Heart left ventricle (tissue), 16 donors: ENCODE measurements at regions not wholly inside any gene's neighbourhood (a gene's known extent, or its start where the extent isn't known, plus 50 kb on each side); places are given as distances from the start of the nearest gene placed in this dataset.

ENCODE experiments used
- ATAC-seq, 4 donors: fragments of 200-7000 bp; cut with Tn5 transposase; one replicate each; pipeline ENCODE4 v1.9.1; 2020 to 2022; ENCODE audit warnings: moderate library complexity in 4 of 4, mild to moderate bottlenecking in 3 of 4, moderate number of reproducible peaks in 1 of 4
- DNase-seq, 5 donors: peaks; one replicate each; pipeline ENCODE4 v3.0.0-alpha.2; 2020
- H3K27ac ChIP-seq, 12 donors: fragments of 200-600 bp; sonication (generic) in 4 of 12; one replicate each; pipeline versions ENCODE4 v1.5.0 to v1.8.0; 2016 to 2022; ENCODE audit warnings: mild to moderate bottlenecking in 2 of 12
- H3K27me3 ChIP-seq, 9 donors: fragments of 200-600 bp; sonication (generic) in 2 of 9; one replicate each; pipeline versions ENCODE4 v1.5.1 to v1.8.0; 2016 to 2022; ENCODE audit warnings: mild to moderate bottlenecking in 3 of 9
- H3K36me3 ChIP-seq, 9 donors: fragments of 200-600 bp; sonication (generic) in 2 of 9; one replicate each; pipeline versions ENCODE4 v1.5.0 to v1.8.0; 2018 to 2022; ENCODE audit warnings: mild to moderate bottlenecking in 2 of 9
- H3K4me1 ChIP-seq, 12 donors: fragments of 200-600 bp; sonication (generic) in 4 of 12; one replicate each; pipeline versions ENCODE4 v1.5.0 to v1.8.0; 2016 to 2022; ENCODE audit warnings: mild to moderate bottlenecking in 3 of 12
- H3K4me3 ChIP-seq, 12 donors: fragments of 200-600 bp; sonication (generic) in 4 of 12; one replicate each; pipeline versions ENCODE4 v1.5.0 to v1.8.0; 2017 to 2022; ENCODE audit warnings: mild to moderate bottlenecking in 9 of 12, moderate library complexity in 4 of 12
- H3K9me3 ChIP-seq, 12 donors: fragments of 200-600 bp; sonication (generic) in 4 of 12; one replicate each; pipeline versions ENCODE4 v1.5.0 to v1.8.0; 2016 to 2022; ENCODE audit warnings: mild to moderate bottlenecking in 1 of 12
- POLR2A ChIP-seq, 2 donors: fragments of 450-650 bp; IDR thresholded peaks; one replicate each; pipeline ENCODE4 v1.6.1; 2017; ENCODE audit warnings: antibody characterized with exemption in 2 of 2, mild to moderate bottlenecking in 2 of 2, moderate library complexity in 2 of 2
- WGBS, 4 donors: extraction: QIAGEN DNeasy Blood & Tissue Kit in 2 of 4; methylation state at CpG; one replicate each; pipeline versions ENCODE4 v1.1.5 to v1.1.7; 2013 to 2018; 5-methylcytosine and 5-hydroxymethylcytosine counted together
- intact Hi-C, 10 donors: fragments of 100-400 bp; cut with DNase I; formaldehyde crosslinking; loops; one replicate each; pipeline versions ENCODE4 v1.11.1 to v1.14.2; 2022
- TF ChIP-seq, protein P1 (sequence below), 12 donors: fragments of 200-600 bp; sonication (generic) in 4 of 12; IDR thresholded peaks; one replicate each; pipeline versions ENCODE4 v1.5.0 to v1.8.0; 2018 to 2022; ENCODE audit warnings: antibody characterized with exemption in 12 of 12, mild to moderate bottlenecking in 5 of 12
- donor health status: ischemic (EF 13 %, LVEDD 7.1; RV severe dilation, severe dysfunction).
- donor health status: healthy with polysubstance abuse.
- donor health status: DM: no; HTN: yes; CAD: no.
- donor health status: DM: no; HTN: no; CAD: no.
- donor health status: ischemic (EF 25% LVEDD 6.9; RV normal size, moderate dysfunction).
- donor health status: ischemic (EF 25% LVEDD 5.7; RV mildly dilated, moderate dysfunction).
- donor health status: healthy.
- donor health status: DM: yes; HTN: yes; CAD: no.
- donor health status: ischemic (EF 35%, LVEDD 5.7; RV mildly dilated, moderate dysfunction).
- donor health status: nonischemic (EF 11% LVEDD 7.7; RV severe dilation, severe dysfunction).
- donor health status: DM: yes; HTN: yes; CAD: no.
- donor health status: PGD.
- donor health status: ischemic (EF 29% LVEDD 5.4; RV normal size, mild dysfunction).
- donor health status: nonischemic (EF 23%, LVEDD 6.1; RV moderate dilation, normal function).

DNA sequence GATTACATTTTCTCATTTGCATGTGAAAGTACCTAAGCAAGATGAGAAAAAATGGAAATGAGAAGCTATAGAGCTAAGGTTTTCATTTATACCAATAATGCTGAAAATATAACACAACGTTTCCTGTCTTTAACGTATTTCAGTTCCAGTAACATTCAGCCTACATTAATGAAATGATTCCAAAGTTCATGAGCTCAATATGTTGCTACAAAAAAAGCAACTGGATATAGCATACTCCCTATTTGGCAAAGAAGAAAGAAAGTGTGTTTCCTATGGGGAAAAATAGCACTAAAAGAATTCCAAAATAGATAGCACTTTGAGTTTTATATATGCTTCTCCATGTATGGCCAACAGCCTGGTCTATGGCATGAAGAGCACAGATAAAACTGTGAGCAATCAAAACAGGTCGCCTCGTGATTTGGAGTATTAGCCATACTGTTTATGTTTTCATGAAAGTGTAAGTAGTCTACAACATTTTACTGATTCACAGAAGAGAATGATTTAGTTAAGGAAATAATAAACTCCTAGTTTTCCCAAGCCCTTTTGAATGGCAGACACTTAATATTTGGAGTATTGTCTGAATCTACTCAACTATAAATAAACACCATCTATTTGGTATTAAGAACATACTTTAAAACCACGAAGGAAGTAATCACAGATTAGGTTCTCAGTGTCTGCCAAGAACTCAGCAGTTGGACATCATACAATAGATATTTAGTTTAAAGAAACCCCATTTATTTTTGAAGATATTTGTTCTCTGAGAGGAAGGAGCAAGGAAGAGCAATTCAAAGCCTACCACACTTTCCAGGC lies 258.7 kb upstream of the RASA1 start:
- WGBS, 4 donors: 40 to 53% (median 50%) methylated on average over 5 of the region's 5 CpGs
- no peaks in the 10 kb centered on the region for H3K27me3 ChIP-seq
- DNase-seq (no peak), ATAC-seq (no peak)
- TF ChIP-seq, protein P1, sequence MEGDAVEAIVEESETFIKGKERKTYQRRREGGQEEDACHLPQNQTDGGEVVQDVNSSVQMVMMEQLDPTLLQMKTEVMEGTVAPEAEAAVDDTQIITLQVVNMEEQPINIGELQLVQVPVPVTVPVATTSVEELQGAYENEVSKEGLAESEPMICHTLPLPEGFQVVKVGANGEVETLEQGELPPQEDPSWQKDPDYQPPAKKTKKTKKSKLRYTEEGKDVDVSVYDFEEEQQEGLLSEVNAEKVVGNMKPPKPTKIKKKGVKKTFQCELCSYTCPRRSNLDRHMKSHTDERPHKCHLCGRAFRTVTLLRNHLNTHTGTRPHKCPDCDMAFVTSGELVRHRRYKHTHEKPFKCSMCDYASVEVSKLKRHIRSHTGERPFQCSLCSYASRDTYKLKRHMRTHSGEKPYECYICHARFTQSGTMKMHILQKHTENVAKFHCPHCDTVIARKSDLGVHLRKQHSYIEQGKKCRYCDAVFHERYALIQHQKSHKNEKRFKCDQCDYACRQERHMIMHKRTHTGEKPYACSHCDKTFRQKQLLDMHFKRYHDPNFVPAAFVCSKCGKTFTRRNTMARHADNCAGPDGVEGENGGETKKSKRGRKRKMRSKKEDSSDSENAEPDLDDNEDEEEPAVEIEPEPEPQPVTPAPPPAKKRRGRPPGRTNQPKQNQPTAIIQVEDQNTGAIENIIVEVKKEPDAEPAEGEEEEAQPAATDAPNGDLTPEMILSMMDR (IDR thresholded peaks at IDR 0.05): no peak
- TF ChIP-seq POLR2A (IDR thresholded peaks at IDR 0.05): no peak
- H3K4me3 ChIP-seq: no peak overlapping the region
- H3K9me3 ChIP-seq: no peaks in the 10 kb centered on the region
- H3K27ac ChIP-seq: peak overlapping the region in 4 of 12 donors; percentile 6 to 50 (median 22)
- peaks cover 0 to 13% (median 0%) of the 10 kb centered on the region in 12 donors for H3K4me1 ChIP-seq
- no peaks in the 10 kb centered on the region for H3K36me3 ChIP-seq
- intact Hi-C loops: no loop called here

DNA sequence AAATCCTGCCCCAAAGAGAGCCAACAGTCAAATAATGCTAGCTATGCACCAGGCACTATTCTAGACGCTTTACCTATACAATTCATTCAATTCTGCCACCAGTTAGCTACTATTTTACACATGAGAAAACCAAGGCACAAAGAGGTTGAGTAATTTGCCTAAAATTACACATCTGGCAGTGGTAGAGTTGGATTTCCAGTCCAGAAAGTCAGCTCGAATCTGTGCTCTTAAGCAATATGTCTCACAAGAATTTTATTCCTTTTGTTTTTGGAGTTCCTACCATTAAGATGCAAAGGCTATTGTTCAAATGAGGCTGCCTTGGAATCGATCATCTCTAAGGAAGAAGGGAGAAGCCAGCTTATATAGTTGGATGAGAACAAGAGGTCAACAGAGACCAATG lies 256.9 kb upstream of the RASA1 start:
- no peak for ATAC-seq
- no peaks in the 10 kb centered on the region for H3K36me3 ChIP-seq
- H3K27me3 ChIP-seq: no peaks in the 10 kb centered on the region
- 39 to 70% (median 49%) methylated on average over 3 of the region's 3 CpGs for WGBS, 4 donors
- no peak overlapping the region for H3K4me3 ChIP-seq
- no peak for TF ChIP-seq POLR2A (IDR thresholded peaks at IDR 0.05)
- TF ChIP-seq, protein P1 (IDR thresholded peaks at IDR 0.05): no peak
- intact Hi-C loops: loop anchor here in 1 of 10 donors (10.0 kb wide), 1 partner anchor 126 kb away; no protein-coding TSS in a partner anchor
- H3K4me1 ChIP-seq: peaks cover 0 to 13% (median 0%) of the 10 kb centered on the region in 12 donors
- DNase-seq: no peak
- H3K9me3 ChIP-seq: no peaks in the 10 kb centered on the region
- H3K27ac ChIP-seq: peak overlapping the region in 2 of 12 donors; percentile 11 to 26

DNA sequence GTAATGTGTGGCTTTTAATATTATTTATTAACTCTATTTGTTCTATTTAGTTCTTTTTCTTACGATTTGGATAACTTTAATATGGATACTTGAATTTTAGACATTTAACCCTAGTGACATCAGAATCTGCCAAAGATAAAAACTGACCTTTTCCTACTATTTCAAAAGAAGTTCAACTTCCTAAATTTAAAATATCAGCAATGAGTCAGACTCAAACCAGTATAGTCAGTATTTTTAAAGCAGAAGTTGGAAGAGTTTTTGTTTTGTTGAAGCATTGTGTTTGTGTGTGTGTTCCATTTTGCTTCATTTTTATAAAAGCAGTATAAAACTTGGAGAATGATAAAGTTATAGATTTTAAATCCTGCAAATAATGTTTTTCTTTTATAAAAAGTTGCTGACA lies 251.8 kb upstream of the RASA1 start:
- no peak for TF ChIP-seq POLR2A (IDR thresholded peaks at IDR 0.05)
- TF ChIP-seq, protein P1 (IDR thresholded peaks at IDR 0.05): no peak
- Histone ChIP-seq H3K27me3 (no peaks in the 10 kb centered on the region), H3K27ac (peak overlapping the region in 1 of 12 donors; percentile 69), H3K9me3 (no peaks in the 10 kb centered on the region), H3K4me3 (no peak overlapping the region), H3K36me3 (no peaks in the 10 kb centered on the region), H3K4me1 (peaks cover 0 to 23% (median 8%) of the 10 kb centered on the region in 12 donors)
- DNase-seq: no peak
- intact Hi-C loops: loop anchor here in 1 of 10 donors (10.0 kb wide), 1 partner anchor 131 kb away; no protein-coding TSS in a partner anchor
- 42 to 48% (median 46%) methylated on average over 1 of the region's 1 CpG for WGBS, 4 donors
- ATAC-seq: no peak

DNA sequence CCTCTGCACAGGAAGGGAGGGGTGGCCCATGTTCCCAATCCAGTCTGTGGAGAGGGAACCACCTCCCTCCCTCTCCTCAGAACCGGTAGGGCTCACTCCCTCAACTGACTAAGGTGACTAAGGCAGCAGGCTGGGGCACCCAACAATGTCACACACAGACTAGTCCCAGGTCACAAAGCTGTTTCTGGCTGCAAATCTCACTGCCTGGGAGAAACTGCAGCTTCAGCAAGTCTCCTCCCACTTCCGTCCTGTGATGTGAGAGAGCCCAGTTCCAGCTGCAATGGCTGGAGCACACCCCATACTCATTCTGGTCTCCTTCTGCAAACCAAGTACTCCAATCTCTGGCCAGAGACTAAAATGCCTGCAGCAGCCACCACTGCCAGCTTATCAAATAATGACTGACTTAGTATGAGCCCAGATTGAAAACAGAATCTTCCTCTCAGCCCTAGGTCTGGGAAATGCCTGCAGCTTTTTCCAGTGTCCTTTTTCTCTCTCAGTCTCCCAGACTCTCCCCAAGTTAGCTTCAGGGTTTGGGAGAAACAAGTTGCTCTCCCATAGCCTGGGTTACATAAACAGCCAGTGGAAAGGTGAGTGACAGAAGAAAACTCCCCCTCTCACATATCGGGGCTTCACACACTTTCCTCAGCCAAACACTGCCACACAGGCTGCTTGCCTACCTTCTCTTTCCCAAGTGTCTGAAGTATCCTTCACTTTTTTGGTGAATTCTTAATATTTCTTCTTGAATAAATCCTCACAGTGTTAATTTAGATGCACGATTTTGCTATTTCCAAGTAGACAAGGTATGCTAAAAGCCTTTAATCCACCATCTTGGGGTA lies 247.4 kb upstream of the RASA1 start:
- peaks cover 0 to 9% (median 0%) of the 10 kb centered on the region in 12 donors for H3K9me3 ChIP-seq

More for the DNA sequence above, 247.4 kb upstream of the RASA1 start:
- H3K27me3 ChIP-seq: no peaks in the 10 kb centered on the region
- peak overlapping the region in 2 of 12 donors; percentile 1 to 8 for H3K4me3 ChIP-seq
- H3K27ac ChIP-seq: peak overlapping the region in 7 of 12 donors; percentile 14 to 82 (median 27)
- 14 to 22% (median 16%) methylated on average over 4 of the region's 4 CpGs for WGBS, 4 donors
- H3K36me3 ChIP-seq: no peaks in the 10 kb centered on the region
- ATAC-seq (peak; percentile 61 to 89 (median 84)), DNase-seq (peak; percentile 34 to 71 (median 53))
- intact Hi-C loops: no loop called here
- H3K4me1 ChIP-seq: peaks cover 0 to 18% (median 8%) of the 10 kb centered on the region in 12 donors
- TF ChIP-seq, protein P1 (IDR thresholded peaks at IDR 0.05): no peak
- TF ChIP-seq POLR2A (IDR thresholded peaks at IDR 0.05): no peak
